ENCODE measurements at regions not wholly inside any gene's neighbourhood (a gene's known extent, or its start where the extent isn't known, plus 50 kb on each side); places are given as distances from the start of the nearest gene placed in this dataset.
A peak's percentile ranks its signal among the peaks of the same experiment; 100 is the strongest.

DNA sequence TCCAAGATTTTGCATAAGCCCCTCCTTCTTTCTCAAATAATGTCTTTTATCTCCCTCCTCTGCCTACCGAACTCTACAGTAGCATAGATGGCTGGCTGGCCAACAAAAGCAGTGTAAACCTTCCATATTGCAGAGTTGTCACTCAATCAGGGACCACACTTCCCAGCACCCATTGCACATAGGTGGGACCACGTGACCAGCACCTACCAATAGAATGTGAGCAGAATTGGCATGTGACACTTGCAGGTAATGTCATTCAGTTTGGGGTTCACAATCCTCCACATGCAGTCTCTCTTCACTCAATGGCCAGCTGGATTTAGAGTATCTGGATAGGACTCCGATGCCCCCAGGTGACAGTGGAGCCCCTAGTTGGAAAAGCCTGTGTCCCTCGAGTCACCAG is 190.3 kb upstream of the CRY1 start:
- DNase-seq (ENCODE audit: low read depth): no peak
- no peak overlapping the region for H3K4me3 ChIP-seq (ENCODE audit: low read depth, low read length)
- TF ChIP-seq, protein P1, sequence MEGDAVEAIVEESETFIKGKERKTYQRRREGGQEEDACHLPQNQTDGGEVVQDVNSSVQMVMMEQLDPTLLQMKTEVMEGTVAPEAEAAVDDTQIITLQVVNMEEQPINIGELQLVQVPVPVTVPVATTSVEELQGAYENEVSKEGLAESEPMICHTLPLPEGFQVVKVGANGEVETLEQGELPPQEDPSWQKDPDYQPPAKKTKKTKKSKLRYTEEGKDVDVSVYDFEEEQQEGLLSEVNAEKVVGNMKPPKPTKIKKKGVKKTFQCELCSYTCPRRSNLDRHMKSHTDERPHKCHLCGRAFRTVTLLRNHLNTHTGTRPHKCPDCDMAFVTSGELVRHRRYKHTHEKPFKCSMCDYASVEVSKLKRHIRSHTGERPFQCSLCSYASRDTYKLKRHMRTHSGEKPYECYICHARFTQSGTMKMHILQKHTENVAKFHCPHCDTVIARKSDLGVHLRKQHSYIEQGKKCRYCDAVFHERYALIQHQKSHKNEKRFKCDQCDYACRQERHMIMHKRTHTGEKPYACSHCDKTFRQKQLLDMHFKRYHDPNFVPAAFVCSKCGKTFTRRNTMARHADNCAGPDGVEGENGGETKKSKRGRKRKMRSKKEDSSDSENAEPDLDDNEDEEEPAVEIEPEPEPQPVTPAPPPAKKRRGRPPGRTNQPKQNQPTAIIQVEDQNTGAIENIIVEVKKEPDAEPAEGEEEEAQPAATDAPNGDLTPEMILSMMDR (IDR thresholded peaks at IDR 0.05; ENCODE audit: insufficient read depth, low read length): no peak

DNA sequence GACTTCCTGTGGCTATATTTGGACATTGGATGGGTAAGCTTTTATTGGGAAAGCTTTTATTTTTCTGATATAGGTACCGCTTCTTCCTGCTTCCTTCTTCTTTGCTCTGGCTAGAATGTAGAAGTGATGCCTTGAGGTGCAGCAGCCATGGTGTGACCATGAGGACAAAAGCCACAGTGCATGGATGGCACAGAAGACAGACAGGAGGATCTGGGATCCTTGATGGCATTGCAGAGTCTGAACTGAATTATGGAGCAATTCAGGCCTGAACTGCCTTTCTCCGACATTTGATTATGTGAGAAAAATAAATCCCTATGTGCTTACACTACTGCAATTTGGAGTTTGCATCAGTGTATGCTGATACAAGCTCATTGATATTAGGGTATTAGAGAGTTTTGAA is 191.3 kb upstream of the CRY1 start:
- no peak for DNase-seq (ENCODE audit: low read depth)
- H3K4me3 ChIP-seq (ENCODE audit: low read depth, low read length): no peak overlapping the region
- TF ChIP-seq, protein P1 (IDR thresholded peaks at IDR 0.05; ENCODE audit: insufficient read depth, low read length): no peak

DNA sequence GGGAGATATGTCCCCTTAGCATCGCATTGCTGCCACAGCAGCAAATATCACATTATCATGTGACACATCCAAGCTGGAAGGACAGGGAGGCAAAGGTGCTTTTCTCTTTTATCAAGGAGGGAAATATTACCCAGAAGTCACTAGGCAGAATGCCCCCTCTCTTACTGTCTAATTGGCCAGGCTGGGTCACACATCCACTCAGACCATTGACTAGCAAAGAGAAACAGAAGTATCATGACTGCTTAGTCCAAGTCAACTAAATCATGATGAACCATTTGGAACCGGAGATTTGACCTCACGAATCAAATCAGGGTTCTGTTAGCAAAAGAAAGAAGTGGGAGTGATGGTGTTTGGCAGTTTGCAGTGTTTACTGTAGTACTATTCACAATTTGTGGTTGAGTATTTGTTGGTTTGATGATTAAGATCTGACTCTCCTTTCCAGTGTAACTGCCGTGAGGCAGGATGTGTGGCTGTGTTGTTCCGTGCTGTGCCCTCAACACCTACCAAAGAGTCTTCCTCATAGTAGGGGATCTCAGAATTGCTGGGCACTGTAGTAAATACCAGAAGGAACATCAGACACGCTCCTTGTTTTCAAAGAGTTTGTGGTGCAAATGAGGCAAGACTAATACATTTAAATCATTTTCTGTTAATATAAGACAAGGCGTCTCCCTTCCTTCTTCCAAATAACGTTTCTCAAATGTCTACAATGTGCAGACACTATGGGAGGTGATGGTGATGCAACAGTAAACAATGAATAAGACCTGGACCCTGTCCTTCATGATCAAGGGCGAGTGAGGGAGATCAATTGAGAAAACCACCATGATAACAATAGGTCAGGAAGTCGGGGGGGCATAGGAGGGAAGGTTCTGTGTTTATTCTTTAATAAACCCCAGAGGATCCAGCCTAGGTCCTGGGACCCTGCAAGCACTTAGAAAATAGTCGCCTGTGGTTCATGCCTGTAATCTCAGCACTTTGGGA is 194.4 kb upstream of the CRY1 start:
- no peak for DNase-seq (ENCODE audit: low read depth)
- no peak overlapping the region for H3K4me3 ChIP-seq (ENCODE audit: low read depth, low read length)
- TF ChIP-seq, protein P1 (IDR thresholded peaks at IDR 0.05; ENCODE audit: insufficient read depth, low read length): no peak

DNA sequence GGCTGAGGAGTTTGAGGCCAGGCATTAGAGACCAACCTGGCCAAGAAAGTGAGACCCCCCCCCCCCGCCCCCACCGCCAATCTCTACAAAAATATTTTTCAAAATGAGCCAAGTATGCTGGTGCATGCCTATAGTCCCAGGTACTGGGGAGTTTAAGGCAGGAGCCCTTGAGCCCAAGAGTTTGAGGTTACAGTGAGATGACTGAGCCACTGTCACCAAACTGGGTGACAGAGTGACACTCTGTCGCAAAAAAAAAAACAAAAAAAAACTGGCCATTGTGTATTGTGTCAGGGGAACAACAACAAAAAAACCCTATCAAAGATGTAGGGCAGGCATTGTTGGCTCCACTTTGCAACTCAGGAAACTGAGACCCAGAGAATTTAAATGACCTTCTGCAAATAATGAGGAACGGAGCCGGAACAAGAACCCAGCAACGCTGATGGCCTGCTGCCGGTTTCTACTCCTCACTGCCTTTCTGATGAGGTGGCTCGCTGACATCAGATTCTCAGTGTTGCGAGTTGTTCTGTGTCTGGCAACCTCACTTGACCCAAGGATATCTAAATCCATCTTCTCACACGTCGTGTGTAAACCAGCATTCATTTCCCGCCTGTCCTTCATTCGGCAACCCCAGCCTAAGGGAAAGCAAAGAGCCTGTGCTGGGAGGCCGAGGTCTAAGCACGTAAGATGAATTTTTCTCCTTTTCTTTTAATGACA is 195.2 kb upstream of the CRY1 start:
- no peak overlapping the region for H3K4me3 ChIP-seq (ENCODE audit: low read depth, low read length)
- TF ChIP-seq, protein P1 (IDR thresholded peaks at IDR 0.05; ENCODE audit: insufficient read depth, low read length): no peak
- no peak for DNase-seq (ENCODE audit: low read depth)

DNA sequence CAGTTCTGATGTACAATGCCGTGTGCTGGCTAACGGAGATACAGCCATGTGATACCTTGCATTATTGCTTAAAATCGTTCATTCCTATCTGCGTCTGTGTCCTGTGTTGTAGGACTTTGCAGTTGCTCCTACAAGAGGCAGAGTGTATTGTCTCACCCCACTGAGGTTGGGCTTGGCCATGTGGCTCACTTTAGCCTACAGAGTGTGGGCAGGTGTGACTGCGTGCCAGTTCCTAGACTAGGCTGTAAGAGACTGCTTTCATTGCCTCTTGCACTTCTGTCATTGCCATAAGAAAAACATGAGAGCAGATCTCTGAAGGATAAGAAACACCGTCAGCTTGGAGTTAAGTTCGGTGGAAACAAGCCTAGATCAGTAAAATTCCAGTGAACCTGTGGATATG is 197.7 kb upstream of the CRY1 start:
- TF ChIP-seq, protein P1 (IDR thresholded peaks at IDR 0.05; ENCODE audit: insufficient read depth, low read length): no peak
- DNase-seq (ENCODE audit: low read depth): no peak
- no peak overlapping the region for H3K4me3 ChIP-seq (ENCODE audit: low read depth, low read length)

DNA sequence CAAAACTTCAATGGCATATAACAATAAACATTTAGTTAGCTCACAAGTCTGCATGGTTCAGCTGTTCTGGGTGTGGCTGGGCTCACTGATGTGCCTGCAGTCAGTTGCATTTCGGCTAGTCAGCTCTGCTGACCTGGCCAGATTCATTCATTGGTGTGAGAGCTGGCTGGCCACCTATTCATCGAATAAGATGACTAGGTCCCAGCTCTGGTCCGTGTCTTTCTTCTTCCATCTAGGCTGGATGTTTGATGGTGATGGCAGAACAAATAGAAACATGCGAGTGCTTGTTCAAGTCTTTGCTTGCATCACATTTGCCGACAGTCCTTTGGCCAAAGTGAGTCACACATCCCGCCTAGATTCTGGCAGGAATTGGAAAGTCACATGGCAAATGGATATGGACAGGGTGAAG is 203.3 kb upstream of the CRY1 start:
- DNase-seq (ENCODE audit: low read depth): peak; percentile 53
- H3K4me3 ChIP-seq (ENCODE audit: low read depth, low read length): no peak overlapping the region
- TF ChIP-seq, protein P1 (IDR thresholded peaks at IDR 0.05; ENCODE audit: insufficient read depth, low read length): no peak
